Endodermal cell (in vitro differentiated cells): ENCODE measurements at regions not wholly inside any gene's neighbourhood (a gene's known extent, or its start where the extent isn't known, plus 50 kb on each side); places are given as distances from the start of the nearest gene placed in this dataset.
"Not testable (repeated sequence)": the region's sequence is repeated elsewhere in the genome, so short reads cannot be mapped to it uniquely, and the experiment has no call there.

Experiments
- DNase-seq: peaks from one replicate; pipeline ENCODE4 v3.0.0-alpha.2; 2017
- H3K27ac ChIP-seq: 2 replicates; pipeline ENCODE4 v1.5.1; 2013; ENCODE audit warnings: mild to moderate bottlenecking, low read depth, low read length, moderate library complexity
- H3K27me3 ChIP-seq: 2 replicates; pipeline ENCODE4 v1.6.1; 2013; ENCODE audit warnings: mild to moderate bottlenecking, low read length, moderate library complexity; ENCODE audit not compliant: insufficient read depth, control insufficient read depth, poor library complexity, severe bottlenecking
- H3K36me3 ChIP-seq: 2 replicates; pipeline ENCODE4 v1.7.0; 2013; ENCODE audit warnings: mild to moderate bottlenecking, low read length, moderate library complexity; ENCODE audit not compliant: control insufficient read depth, insufficient read depth
- H3K4me1 ChIP-seq: one replicate; pipeline ENCODE4 v1.7.0; 2013; ENCODE audit warnings: low read length; ENCODE audit not compliant: control insufficient read depth, insufficient read depth
- H3K4me3 ChIP-seq: 2 replicates; pipeline ENCODE4 v1.5.1; 2013; ENCODE audit warnings: mild to moderate bottlenecking, low read length, moderate library complexity
- H3K9ac ChIP-seq: 2 replicates; pipeline ENCODE4 v1.6.1; 2013; ENCODE audit warnings: mild to moderate bottlenecking, low read length, moderate library complexity; ENCODE audit not compliant: poor library complexity, severe bottlenecking; ENCODE audit errors: extremely low read depth
- H3K9me3 ChIP-seq: 2 replicates; pipeline ENCODE4 v1.6.1; 2013; ENCODE audit warnings: mild to moderate bottlenecking, low read length, moderate library complexity; ENCODE audit not compliant: control insufficient read depth
- H3K27ac Mint-ChIP-seq: 2 replicates; pipeline ENCODE4 v1.8.0; 2020; ENCODE audit warnings: mixed read lengths
- H3K27me3 Mint-ChIP-seq: 2 replicates; pipeline ENCODE4 v1.8.0; 2021; ENCODE audit warnings: mild to moderate bottlenecking, mixed read lengths; ENCODE audit not compliant: insufficient read depth
- H3K36me3 Mint-ChIP-seq: 2 replicates; pipeline ENCODE4 v1.8.0; 2020; ENCODE audit warnings: low read depth, mixed read lengths
- H3K4me1 Mint-ChIP-seq: 2 replicates; pipeline ENCODE4 v1.8.0; 2020; ENCODE audit warnings: mixed read lengths
- H3K4me3 Mint-ChIP-seq: 2 replicates; pipeline ENCODE4 v1.8.0; 2020; ENCODE audit warnings: mild to moderate bottlenecking, moderate library complexity, mixed read lengths
- H3K9me3 Mint-ChIP-seq: 2 replicates; pipeline ENCODE4 v1.8.0; 2020; ENCODE audit warnings: mild to moderate bottlenecking, mixed read lengths
- CTCF ChIP-seq: fragments of 200-600 bp; sonication (generic); conservative IDR thresholded peaks from 2 replicates; pipeline ENCODE4 v1.5.0; 2021; ENCODE audit warnings: antibody characterized with exemption, mild to moderate bottlenecking
- WGBS, 2 experiments: methylation state at CpG; one replicate each; pipeline versions ENCODE4 v1.1.5 to v1.1.7; 2013; ENCODE audit warnings: missing lambda C conversion rate in 2 of 2, mixed read lengths in 1 of 2; ENCODE audit not compliant: insufficient coverage in 1 of 2, insufficient read length in 1 of 2; 5-methylcytosine and 5-hydroxymethylcytosine counted together

- no peaks in the 10 kb centered on the region for H3K36me3 ChIP-seq
- no peak overlapping the region for H3K4me3 ChIP-seq
- Mint-ChIP-seq H3K9me3 (peaks cover 29% of the 10 kb centered on the region), H3K27ac (no peak overlapping the region), H3K4me1 (no peaks in the 10 kb centered on the region), H3K4me3 (no peak overlapping the region), H3K27me3 (no peaks in the 10 kb centered on the region), H3K36me3 (peaks cover 4% of the 10 kb centered on the region)
- no peak for DNase-seq
- H3K9me3 ChIP-seq, result peaks cover 31% of the 10 kb centered on the region
- H3K27ac ChIP-seq, result no peak overlapping the region
- no peaks in the 10 kb centered on the region for H3K4me1 ChIP-seq
- no peaks in the 10 kb centered on the region for H3K27me3 ChIP-seq
- TF ChIP-seq CTCF, result no peak
- WGBS, 2 experiments, result 95 to 100% methylated on average over 2 of the region's 2 CpGs
- H3K9ac ChIP-seq, result no peak overlapping the region
These were observed 203.1 kb upstream of the ARRDC3 start for GRCh38 chr5:91586232-91586631.

- TF ChIP-seq CTCF, result no peak
- 77% methylated on average over 1 of the region's 2 CpGs; no CpG with 5 or more reads in 1 of the 2 experiments for WGBS, 2 experiments
- Mint-ChIP-seq H3K9me3 (peaks cover 21% of the 10 kb centered on the region), H3K27me3 (no peaks in the 10 kb centered on the region), H3K4me1 (no peaks in the 10 kb centered on the region), H3K4me3 (no peak overlapping the region), H3K36me3 (no peaks in the 10 kb centered on the region), H3K27ac (no peak overlapping the region)
- H3K4me1 ChIP-seq, result no peaks in the 10 kb centered on the region
- H3K27me3 ChIP-seq, result no peaks in the 10 kb centered on the region
- no peak overlapping the region for H3K9ac ChIP-seq
- H3K9me3 ChIP-seq, result peaks cover 12% of the 10 kb centered on the region
- H3K4me3 ChIP-seq, result no peak overlapping the region
- H3K36me3 ChIP-seq, result no peaks in the 10 kb centered on the region
- H3K27ac ChIP-seq, result no peak overlapping the region
- DNase-seq, result no peak
These were observed 201.2 kb upstream of the ARRDC3 start for GRCh38 chr5:91584352-91584751.

- H3K27ac ChIP-seq, H3K36me3 ChIP-seq: not testable (repeated sequence)
These were observed 182.9 kb upstream of the ARRDC3 start for GRCh38 chr5:91566012-91566411.

GRCh38 chr5:91562922-91563321 is 179.8 kb upstream of the ARRDC3 start:
- H3K4me1 ChIP-seq, result no peaks in the 10 kb centered on the region
- no peak overlapping the region for H3K4me3 ChIP-seq
- Mint-ChIP-seq H3K27ac (no peak overlapping the region), H3K27me3 (no peaks in the 10 kb centered on the region), H3K36me3 (no peaks in the 10 kb centered on the region), H3K4me3 (no peak overlapping the region), H3K9me3 (peaks cover 35% of the 10 kb centered on the region), H3K4me1 (no peaks in the 10 kb centered on the region)
- H3K27me3 ChIP-seq, result no peaks in the 10 kb centered on the region
- no peak overlapping the region for H3K27ac ChIP-seq
- no peak overlapping the region for H3K9ac ChIP-seq
- H3K9me3 ChIP-seq, result peaks cover 10% of the 10 kb centered on the region
- no peak for DNase-seq
- WGBS, 2 experiments, result 90 to 96% methylated on average over 2 to 3 of the region's 3 CpGs
- no peak for TF ChIP-seq CTCF
- no peaks in the 10 kb centered on the region for H3K36me3 ChIP-seq

More at GRCh38 chr5:91566012-91566411, 182.9 kb upstream of the ARRDC3 start:
- H3K36me3 Mint-ChIP-seq, H3K4me3 ChIP-seq, H3K27me3 ChIP-seq, H3K4me1 ChIP-seq, H3K27ac Mint-ChIP-seq, H3K4me1 Mint-ChIP-seq, H3K9ac ChIP-seq, H3K4me3 Mint-ChIP-seq, H3K27me3 Mint-ChIP-seq, H3K9me3 ChIP-seq, DNase-seq: not testable (repeated sequence)
- 90% methylated on average over 2 of the region's 2 CpGs; no CpG with 5 or more reads in 1 of the 2 experiments for WGBS, 2 experiments
- H3K9me3 Mint-ChIP-seq, result peaks cover 23% of the 10 kb centered on the region
